HepG2 (cell line): ENCODE measurements at regions not wholly inside any gene's neighbourhood (a gene's known extent, or its start where the extent isn't known, plus 50 kb on each side); places are given as distances from the start of the nearest gene placed in this dataset.

ENCODE experiments used
- BCL6 ChIP-seq: IDR thresholded peaks from 2 replicates; pipeline ENCODE4 v1.6.1; 2016; ENCODE audit warnings: missing genetic modification reagents, missing compliant biosample characterization
- DMTF1 ChIP-seq: sonication (generic); formaldehyde crosslinking; IDR thresholded peaks from 2 replicates; pipeline ENCODE4 v1.4.0; 2020; ENCODE audit warnings: mild to moderate bottlenecking, missing genetic modification reagents
- GATA4 ChIP-seq: sonication (generic); IDR thresholded peaks from 2 replicates; pipeline ENCODE4 v1.6.1; 2016; ENCODE audit warnings: antibody characterized with exemption, low read depth, borderline replicate concordance
- HOXA5 ChIP-seq: sonication (generic); formaldehyde crosslinking; IDR thresholded peaks from 2 replicates; pipeline ENCODE4 v1.4.0; 2020; ENCODE audit warnings: missing genetic modification reagents
- IRF2 ChIP-seq: IDR thresholded peaks from 2 replicates; pipeline ENCODE4 v1.6.1; 2018; ENCODE audit warnings: missing genetic modification reagents, missing compliant biosample characterization
- KDM1A ChIP-seq: IDR thresholded peaks from 2 replicates; pipeline ENCODE4 v1.6.1; 2016; ENCODE audit warnings: missing compliant biosample characterization
- MAZ ChIP-seq, 2 experiments: sonication (generic) in 1 of 2; formaldehyde crosslinking in 1 of 2; IDR thresholded peaks; 2 replicates each; pipeline versions ENCODE4 v1.5.0 to v1.6.1; 2012 to 2020; ENCODE audit warnings: low read depth in 2 of 2, mild to moderate bottlenecking in 2 of 2, borderline replicate concordance in 1 of 2, improper control_type of control experiment in 1 of 2, low read length in 1 of 2, missing genetic modification reagents in 1 of 2, moderate library complexity in 1 of 2
- NFKB2 ChIP-seq: sonication (generic); formaldehyde crosslinking; IDR thresholded peaks from 2 replicates; pipeline ENCODE4 v1.4.0; 2020; ENCODE audit warnings: missing genetic modification reagents, borderline replicate concordance
- SETDB1 ChIP-seq: sonication (generic); formaldehyde crosslinking; IDR thresholded peaks from 2 replicates; pipeline ENCODE4 v1.5.1; 2020; ENCODE audit warnings: missing genetic modification reagents, mild to moderate bottlenecking, borderline replicate concordance
- ZFP82 ChIP-seq: sonication (generic); formaldehyde crosslinking; IDR thresholded peaks from 2 replicates; pipeline ENCODE4 v1.5.1; 2020; ENCODE audit warnings: mild to moderate bottlenecking, missing genetic modification reagents, borderline replicate concordance
- ZMYM3 ChIP-seq: sonication (generic); formaldehyde crosslinking; IDR thresholded peaks from 2 replicates; pipeline ENCODE4 v1.5.1; 2020; ENCODE audit warnings: mild to moderate bottlenecking, missing genetic modification reagents
- ZSCAN22 ChIP-seq: sonication (generic); formaldehyde crosslinking; IDR thresholded peaks from 2 replicates; pipeline ENCODE4 v1.4.0; 2020; ENCODE audit warnings: mild to moderate bottlenecking, missing genetic modification reagents
- TF ChIP-seq, protein P1 (sequence below): sonication (generic); formaldehyde crosslinking; IDR thresholded peaks from 2 replicates; pipeline ENCODE4 v1.5.1; 2020; ENCODE audit warnings: mild to moderate bottlenecking, missing genetic modification reagents
- TF ChIP-seq, protein P2 (sequence below): sonication (generic); formaldehyde crosslinking; IDR thresholded peaks from 2 replicates; pipeline ENCODE4 v1.4.0; 2020; ENCODE audit warnings: mild to moderate bottlenecking, missing genetic modification reagents
- TF ChIP-seq, protein P3 (sequence below): sonication (generic); formaldehyde crosslinking; IDR thresholded peaks from 2 replicates; pipeline ENCODE4 v1.9.0; 2022; ENCODE audit warnings: low read depth, missing genetic modification reagents

- TF ChIP-seq, protein P1, sequence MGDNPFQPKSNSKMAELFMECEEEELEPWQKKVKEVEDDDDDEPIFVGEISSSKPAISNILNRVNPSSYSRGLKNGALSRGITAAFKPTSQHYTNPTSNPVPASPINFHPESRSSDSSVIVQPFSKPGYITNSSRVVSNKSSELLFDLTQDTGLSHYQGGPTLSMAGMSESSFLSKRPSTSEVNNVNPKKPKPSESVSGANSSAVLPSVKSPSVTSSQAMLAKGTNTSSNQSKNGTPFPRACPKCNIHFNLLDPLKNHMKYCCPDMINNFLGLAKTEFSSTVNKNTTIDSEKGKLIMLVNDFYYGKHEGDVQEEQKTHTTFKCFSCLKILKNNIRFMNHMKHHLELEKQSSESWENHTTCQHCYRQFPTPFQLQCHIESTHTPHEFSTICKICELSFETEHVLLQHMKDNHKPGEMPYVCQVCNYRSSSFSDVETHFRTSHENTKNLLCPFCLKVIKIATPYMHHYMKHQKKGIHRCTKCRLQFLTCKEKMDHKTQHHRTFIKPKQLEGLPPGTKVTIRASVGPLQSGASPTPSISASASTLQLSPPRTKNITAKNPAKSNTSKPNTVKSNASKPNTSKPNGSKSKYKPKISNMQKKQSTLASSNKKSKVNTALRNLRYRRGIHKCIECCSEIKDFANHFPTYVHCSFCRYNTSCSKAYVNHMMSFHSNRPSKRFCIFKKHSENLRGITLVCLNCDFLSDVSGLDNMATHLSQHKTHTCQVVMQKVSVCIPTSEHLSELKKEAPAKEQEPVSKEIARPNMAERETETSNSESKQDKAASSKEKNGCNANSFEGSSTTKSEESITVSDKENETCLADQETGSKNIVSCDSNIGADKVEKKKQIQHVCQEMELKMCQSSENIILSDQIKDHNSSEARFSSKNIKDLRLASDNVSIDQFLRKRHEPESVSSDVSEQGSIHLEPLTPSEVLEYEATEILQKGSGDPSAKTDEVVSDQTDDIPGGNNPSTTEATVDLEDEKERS (CRISPR knock-in tag): no peak
- 0 out of 2 replicates have a peak, but pooled peaks have one; percentile 35 for TF ChIP-seq IRF2 (CRISPR knock-in tag)
- TF ChIP-seq ZSCAN22 (CRISPR knock-in tag): no peak
- TF ChIP-seq, protein P2, sequence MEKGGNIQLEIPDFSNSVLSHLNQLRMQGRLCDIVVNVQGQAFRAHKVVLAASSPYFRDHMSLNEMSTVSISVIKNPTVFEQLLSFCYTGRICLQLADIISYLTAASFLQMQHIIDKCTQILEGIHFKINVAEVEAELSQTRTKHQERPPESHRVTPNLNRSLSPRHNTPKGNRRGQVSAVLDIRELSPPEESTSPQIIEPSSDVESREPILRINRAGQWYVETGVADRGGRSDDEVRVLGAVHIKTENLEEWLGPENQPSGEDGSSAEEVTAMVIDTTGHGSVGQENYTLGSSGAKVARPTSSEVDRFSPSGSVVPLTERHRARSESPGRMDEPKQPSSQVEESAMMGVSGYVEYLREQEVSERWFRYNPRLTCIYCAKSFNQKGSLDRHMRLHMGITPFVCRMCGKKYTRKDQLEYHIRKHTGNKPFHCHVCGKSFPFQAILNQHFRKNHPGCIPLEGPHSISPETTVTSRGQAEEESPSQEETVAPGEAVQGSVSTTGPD (CRISPR knock-in tag): no peak
- no peak for TF ChIP-seq DMTF1 (CRISPR knock-in tag)
- no peak for TF ChIP-seq NFKB2 (CRISPR knock-in tag)
- 0 out of 2 replicates have a peak, but pooled peaks have one; percentile 19 for TF ChIP-seq ZMYM3 (CRISPR knock-in tag)
- TF ChIP-seq HOXA5 (CRISPR knock-in tag): peak; percentile 31; the same call in 1 of the 2 replicates
- TF ChIP-seq ZFP82 (CRISPR knock-in tag): no peak
- TF ChIP-seq BCL6 (CRISPR knock-in tag): peak; percentile 75
- TF ChIP-seq KDM1A (CRISPR knock-in tag): 0 out of 2 replicates have a peak, but pooled peaks have one; percentile 17
- TF ChIP-seq GATA4: no peak
- no peak for TF ChIP-seq SETDB1 (CRISPR knock-in tag)
- TF ChIP-seq, protein P3, sequence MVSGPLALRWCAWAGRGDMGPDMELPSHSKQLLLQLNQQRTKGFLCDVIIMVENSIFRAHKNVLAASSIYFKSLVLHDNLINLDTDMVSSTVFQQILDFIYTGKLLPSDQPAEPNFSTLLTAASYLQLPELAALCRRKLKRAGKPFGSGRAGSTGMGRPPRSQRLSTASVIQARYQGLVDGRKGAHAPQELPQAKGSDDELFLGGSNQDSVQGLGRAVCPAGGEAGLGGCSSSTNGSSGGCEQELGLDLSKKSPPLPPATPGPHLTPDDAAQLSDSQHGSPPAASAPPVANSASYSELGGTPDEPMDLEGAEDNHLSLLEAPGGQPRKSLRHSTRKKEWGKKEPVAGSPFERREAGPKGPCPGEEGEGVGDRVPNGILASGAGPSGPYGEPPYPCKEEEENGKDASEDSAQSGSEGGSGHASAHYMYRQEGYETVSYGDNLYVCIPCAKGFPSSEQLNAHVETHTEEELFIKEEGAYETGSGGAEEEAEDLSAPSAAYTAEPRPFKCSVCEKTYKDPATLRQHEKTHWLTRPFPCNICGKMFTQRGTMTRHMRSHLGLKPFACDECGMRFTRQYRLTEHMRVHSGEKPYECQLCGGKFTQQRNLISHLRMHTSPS (CRISPR knock-in tag): no peak
- no peak for TF ChIP-seq MAZ (IDR thresholded peaks at IDR 0.05; ENCODE audit: borderline replicate concordance, low read depth, low read length)
- no peak for TF ChIP-seq MAZ (CRISPR knock-in tag; IDR thresholded peaks at IDR 0.05; ENCODE audit: low read depth)
These were observed 56.6 kb upstream of the PPP2R5A start (continued) for GRCh38 chr1:212228591-212229119.
